NCI-H1930 (cell line): ENCODE measurements at regions not wholly inside any gene's neighbourhood (a gene's known extent, or its start where the extent isn't known, plus 50 kb on each side); places are given as distances from the start of the nearest gene placed in this dataset.
"Not testable (repeated sequence)": the region's sequence is repeated elsewhere in the genome, so short reads cannot be mapped to it uniquely, and the experiment has no call there.

Experiments used
- DNase-seq, 2 experiments: peaks; one replicate each; lab custom pipeline; 2025; lab: John Stamatoyannopoulos, UW

DNA sequence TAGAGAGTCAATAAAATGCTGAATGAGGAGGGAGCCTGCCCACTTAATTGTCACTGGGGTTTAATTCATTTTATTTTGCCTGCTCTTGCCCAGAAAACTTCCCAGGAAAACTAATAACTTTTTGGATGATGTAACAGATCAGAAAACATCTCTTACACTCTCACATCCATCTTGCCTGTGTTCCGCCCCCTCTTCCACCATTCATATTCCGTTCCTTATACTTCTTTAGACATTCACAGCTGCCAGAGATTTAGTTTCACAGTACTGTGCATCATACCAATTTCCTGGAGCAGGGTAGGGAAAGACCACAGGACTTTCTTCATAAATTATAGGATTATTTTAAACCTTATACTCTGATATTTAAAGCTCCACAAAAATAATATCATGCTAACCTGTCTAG is 776.1 kb upstream of the SOX11 start:
- DNase-seq: no peak

DNA sequence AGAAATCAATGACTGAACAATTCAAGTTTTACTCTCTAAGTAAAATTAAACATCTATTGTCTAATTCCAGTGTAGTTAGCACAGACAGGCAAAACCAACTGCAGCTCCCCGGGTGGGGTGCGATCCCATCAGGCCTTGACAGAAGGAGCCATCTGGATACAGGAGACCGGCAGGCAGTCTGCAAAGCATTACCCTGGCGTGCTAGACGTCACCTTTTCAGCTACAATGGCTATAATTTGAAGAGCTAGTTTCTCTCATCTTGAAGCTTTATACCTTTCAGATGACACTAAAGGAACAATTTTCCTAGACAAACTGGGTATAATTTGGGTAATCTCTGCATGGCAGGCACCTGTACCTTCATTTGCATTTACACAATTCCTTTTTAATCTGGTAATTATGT is 761.5 kb upstream of the SOX11 start:
- no peak for DNase-seq

DNA sequence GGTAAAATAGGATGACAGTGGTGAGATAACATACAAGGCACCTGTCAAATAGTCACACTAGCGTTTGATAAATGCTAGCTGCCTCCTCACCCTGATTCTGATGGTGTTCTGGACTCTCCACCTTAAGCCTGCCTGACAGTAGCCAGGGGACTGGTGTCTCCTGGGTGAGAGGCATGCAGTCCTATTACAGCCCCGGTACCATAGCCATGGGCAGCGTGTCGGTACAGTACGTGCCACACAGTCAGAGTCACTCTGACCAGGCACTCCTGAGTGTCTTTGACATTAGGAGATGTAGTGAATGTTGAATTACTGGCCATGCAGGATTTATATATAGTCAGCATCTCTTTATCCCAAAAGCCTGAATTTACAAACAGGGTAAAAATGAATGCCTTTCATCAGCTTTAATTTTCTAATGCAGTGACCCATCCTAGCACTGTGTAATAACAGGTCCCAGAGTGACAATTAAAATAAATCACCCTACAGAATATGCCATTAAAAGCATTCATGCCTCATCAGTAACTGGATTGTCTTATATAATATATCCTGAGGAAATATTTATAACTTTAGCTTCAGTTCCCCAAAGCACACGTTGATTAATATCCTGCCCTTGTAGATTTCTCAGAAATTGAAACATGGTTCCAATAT is 760.3 kb upstream of the SOX11 start:
- DNase-seq: no peak

DNA sequence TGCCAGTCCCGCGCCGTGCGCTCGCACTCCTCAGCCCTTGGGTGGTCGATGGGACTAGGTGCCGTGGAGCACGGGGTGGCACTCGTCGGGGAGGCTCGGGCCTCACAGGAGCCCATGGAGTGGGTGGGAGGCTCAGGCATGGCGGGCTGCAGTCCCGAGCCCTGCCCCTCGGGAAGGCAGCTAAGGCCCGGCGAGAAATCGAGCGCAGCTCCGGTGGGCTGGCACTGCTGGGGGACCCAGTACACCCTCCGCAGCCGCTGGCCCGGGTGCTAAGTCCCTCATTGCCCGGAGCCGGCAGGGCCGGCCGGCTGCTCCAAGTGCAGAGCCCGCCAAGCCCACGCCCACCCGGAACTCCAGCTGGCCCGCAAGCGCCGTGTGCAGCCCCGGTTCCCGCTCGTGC is 756.9 kb upstream of the SOX11 start:
- DNase-seq: not testable (repeated sequence)

DNA sequence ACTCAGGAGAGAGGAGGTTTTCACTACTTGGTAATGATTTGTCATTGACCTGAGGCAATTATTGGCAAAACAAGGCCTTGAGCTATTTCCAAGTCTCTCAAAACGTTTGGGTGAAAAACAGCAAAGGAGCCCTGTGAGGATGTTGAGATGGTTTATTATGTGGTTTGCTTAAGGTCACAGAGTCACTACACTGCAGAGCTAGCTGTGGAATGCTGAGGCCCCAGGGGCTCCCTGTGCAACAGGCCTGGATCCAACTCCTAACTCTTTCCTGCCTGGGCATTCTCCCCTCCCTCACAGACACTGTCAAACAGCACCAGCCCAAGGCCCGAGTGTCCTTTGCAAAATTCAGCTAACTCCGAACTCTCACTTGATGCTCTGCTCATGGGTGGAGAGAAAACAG is 754.6 kb upstream of the SOX11 start:
- DNase-seq: no peak

DNA sequence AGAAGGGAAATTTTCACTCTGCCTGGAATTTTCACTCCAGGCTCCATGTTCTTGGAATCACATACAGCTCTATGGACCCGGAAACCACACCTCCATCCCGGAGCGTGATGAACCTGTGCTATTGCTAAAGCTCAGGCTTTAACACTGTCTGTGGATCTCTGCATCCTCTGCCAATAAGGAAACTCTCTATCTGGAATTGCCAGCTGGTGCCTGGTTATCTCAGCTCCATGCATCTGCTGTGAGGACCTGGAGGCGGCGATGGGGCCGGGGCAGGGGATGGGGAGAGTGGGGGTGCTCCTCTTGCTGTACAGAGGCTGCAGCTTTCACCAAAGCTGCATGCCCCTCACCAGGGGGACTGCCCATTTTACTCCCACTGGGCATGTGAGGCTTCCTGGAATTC is 754.0 kb upstream of the SOX11 start:
- DNase-seq: no peak

DNA sequence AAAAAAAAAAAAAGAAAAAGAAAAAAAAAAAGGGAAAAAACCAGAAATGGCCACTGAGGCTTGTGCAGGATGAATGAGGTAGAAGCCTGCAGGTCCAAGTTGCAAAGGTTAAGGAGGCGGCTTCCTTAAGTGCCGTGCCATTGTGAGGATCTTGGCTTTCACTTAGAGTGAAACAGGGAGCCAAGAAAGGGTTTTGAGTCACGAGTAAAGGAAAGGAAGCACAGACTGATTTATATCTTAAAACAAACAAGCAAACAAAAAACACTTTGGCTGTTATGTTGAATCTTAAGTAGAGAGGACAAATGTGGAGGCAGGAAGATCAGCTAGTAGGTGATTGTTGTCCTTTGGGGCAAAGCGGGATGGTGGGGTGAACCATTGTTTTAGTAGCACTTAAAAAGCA is 749.7 kb upstream of the SOX11 start:
- DNase-seq: no peak

DNA sequence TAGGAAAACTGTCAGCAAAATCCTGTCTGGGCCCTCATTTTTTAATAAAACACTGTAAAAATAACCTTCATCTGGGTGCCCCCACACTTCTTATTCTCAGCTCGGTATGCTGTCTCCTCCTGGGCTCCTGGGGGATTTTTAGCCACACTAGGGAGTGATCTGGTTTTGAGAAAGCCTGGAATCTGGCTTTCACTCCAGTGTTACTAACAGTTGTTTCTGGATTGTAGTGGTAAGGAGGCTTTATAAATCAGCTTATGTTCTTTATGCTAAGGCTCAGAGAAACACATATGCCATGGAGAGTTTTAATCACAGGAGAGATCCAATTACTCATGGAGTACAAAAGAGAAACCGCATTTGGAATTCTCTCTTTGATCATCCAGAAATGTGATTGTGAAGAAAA is 744.3 kb upstream of the SOX11 start:
- DNase-seq: no peak

DNA sequence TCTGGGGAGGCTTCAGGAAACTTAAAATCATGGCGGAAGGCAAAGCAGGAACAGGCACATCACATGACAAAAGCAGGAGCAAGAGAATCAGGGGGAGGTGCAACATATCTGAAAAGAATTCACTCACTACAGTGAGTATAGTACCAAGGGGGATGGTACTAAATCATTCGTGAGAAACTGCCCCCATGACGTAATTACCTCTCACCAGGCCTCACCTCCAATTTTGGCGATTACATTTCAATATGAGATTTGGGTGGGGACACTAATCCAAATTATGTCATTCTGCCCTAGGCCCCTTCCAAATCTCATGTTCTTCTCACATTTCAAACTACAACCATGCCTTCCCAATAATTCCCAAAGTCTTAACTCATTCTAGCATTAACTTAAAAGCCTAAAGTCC is 740.8 kb upstream of the SOX11 start:
- DNase-seq: no peak

DNA sequence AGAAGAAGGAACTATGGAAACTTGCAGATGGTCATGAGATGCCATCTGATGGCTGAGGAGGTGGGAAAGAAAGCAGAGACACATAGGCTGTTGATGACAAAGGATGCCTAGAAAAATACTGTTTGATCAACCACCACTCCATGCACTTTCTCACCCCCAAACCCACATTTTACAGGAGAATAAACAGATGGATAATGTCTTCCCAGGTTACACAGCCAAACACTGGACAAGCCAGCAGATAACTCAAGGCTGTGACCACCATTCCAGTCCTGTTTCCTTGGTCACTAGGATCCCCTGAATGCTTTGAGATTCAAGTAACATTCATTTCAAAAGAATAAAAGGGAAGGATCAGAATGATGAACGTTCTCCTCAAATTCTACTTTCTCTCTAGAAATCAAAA is 733.0 kb upstream of the SOX11 start:
- DNase-seq: no peak

DNA sequence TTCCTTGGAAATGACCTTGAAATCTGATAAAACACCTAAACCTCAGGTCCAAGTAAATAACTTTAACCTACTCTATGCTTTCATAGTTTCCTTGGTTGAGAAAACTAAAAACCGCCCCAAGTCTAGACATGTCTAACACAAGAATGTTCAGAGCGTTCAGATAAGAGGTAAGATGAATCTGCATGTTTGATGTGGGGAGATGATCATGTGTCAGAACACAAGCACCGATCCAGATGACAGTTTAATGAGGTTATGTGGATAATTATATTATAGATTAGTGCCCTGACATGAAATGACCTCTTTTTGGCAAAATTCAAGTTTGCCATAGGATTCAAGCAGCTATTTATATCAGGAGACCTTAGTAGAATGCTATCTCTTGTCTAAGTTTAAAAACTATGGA is 729.8 kb upstream of the SOX11 start:
- DNase-seq: no peak

DNA sequence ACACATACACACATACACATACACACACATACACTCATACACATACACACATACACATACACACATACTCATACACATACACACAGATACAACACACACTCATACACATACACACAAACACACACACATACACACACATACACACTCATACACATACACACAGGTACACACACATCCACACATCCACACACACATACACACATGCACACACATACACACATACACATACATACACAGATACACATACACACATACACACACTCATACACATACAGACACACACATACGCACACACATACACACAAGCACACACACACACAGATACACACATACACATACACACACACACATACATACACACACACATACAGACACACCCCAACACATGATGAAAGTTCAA is 729.1 kb upstream of the SOX11 start:
- DNase-seq: no peak

DNA sequence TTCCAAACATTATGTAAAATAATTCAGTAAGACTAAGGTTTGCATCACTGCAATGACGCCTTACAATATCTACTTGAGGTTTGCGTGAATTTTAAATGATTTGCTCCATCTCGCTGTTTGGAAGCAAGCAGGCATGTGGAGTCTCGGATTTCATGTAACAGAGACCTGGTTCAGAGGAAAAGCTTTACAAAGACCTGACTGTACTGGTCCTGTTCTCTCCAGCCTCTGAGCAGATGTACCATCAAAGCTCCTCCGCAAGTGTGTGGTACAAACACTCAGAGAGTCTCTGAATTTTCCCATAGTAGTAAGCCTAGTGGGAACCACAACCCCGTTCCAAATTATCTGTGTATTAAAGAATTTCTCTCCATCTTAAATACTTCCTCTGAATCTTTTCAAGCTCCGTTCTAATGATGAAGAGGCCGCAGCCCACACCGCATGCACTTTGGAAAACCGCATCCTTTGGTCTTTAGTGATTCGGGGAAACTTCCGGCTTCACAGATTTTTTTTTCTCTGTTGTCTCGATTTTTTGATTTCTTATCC is 728.1 kb upstream of the SOX11 start:
- no peak for DNase-seq

DNA sequence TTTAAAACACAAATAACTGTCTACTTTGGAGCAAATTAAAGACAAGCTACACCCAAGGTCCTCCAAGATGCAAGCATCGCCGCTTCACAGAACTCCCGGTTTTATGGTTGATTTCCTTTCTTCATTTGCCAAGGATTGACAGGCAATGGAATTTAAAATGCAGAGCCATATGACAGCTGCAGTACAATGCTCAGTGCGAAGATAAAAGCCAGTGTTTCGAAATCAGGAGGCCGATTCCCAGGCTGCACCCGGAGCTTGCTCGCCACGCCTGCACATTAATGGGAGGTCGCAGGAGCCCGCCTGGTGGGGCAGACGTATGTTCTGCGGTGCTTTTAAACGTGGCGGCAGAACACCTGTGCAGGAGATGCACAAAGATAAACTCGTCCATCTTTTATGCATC is 727.6 kb upstream of the SOX11 start:
- DNase-seq: no peak

DNA sequence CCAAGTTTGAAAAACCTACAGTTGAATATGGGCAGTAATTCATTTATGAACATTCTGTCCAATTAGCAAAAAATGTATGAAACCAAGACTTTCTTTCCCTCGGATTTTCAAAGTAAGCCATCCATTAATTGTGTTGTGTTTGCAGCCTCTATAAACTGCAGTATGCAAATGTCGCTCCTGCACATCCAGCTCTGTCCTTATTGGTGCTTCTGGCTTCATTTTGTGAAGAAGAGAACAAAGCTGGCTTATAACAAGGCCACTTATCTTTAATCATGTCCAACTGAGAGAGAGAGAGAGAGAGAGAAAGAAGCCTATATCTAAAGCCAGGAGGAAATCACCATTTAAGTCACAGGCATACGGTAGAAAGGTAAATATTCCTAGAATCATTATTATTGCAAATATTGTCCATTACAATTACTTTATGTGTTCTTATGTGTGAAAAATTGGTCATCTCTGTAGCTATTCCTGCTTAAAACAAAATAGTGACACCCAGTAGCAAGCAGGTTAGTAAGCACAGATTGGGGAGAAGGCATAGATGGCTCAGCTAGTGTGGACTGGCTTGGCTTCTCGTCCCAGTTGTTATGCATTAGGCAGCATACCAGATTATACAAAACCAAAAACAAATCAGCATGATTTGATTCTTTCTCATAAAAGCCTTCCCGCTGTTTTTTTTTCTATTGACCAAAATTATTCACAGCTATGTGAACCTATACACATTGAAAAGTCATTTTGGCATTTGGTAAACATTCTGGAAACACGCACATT is 726.4 kb upstream of the SOX11 start:
- DNase-seq: no peak

DNA sequence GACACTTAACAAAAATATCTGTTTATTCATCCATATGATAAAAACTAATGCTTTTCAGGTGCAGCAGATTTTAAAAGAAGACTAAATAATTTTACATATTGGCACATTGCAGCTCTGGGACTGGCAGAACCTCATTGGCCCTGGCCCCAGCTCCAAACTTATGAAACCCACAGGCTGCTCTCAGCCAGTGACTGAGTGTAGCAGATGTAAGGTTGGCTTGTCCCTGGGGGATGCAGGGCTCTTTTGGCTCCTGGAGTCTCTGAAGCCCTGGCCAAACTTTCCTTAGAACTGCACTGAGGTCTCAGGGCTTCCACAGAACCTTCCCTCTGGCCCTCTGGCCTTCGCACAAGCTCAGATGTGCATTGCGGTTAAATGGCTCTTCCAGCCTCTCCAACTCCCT is 725.0 kb upstream of the SOX11 start:
- DNase-seq: no peak

DNA sequence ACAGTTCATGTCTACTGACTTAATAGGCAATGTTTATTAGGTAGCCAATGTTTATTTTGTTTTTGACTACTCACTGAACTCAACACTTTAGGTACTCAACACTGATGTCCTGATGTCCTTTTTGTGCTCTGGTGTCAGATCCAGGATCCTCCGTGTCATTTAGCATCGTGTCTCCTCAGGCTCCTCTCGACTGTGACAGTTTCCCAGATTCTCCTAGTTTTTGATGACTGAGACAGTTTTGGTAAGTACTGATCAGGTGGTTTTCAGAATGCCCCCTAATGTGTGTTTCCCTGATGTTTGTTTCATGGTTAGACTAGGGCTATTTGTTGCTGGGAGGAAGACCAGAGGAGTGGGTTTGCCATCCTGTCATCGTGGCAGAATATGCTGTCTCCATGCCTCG is 719.7 kb upstream of the SOX11 start:
- no peak for DNase-seq

DNA sequence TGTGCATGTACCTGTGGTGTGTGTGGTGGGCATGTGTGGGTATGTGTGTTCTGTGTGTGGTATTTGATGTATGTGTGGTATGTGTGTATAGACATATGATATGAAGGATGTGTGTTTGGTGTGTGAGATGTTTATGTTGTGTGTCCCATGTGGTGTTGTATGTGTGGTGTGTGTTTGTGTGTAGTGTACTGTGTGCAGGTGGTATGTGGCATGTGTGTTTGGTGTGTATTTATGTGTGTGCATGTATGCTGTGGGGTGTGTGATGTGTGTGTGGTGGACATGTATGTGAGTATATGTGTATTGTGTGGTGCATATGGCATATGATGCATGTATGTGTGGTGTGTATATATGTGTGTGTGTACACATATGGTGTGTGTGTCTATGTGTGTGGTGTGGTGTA is 718.8 kb upstream of the SOX11 start:
- DNase-seq: no peak

DNA sequence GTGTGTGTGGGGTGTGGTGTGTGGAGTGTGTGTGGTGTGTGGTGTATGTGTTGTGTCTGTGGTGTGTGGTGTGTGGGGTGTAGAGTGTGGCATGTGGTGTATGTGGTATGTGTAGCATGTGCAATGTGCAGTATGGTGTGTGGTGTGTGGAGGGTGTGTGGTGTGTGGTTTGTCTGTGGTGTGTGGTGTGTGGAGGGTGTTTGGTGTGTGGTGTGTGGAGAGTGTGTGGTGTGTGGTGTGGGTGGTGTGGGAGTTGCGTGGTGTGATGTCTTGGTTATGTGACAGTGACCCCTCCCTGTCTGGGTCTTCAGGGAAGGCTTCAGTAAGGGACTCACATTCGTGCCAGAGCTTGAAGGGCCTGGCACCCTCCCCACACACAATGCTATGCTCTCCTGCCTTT is 718.2 kb upstream of the SOX11 start:
- DNase-seq: no peak

DNA sequence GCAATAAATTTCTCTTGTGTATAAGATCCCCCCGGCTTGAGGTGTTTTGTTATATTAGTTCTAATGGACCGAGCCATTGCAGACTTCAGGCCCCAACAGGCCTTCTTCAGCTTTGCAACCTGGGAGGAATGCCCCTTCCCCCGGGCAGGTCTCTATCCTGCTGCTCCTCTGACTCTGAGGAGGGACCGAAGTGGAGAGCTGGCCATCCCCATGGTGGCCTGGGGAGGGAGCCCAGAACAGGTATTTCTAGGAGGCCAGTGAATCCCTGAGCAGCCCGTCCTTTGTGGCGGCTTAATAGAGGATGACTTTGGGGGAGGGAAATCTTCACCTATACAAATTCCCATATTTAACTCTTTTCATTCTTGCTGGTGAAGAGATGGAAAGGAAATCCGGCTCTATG is 715.8 kb upstream of the SOX11 start:
- no peak for DNase-seq

DNA sequence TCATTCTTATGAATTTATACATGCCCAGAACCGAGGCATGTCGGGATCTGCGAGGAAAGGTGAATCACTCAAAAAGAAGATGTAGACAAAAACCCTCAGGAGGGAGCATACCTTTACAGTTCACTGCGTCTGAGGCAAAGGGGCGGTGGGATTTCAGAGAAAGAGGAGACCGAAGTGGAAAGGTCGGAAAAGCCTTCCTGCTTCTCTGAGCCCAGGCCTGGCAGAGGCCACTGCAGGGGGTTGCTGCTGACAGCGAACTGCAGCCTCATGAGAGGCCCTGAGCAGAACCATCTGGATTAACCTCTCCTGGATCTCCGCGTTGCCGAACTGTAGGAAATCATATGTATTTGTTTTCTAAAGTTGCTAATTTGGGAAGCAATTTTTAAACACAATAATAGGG is 713.1 kb upstream of the SOX11 start:
- DNase-seq: no peak

DNA sequence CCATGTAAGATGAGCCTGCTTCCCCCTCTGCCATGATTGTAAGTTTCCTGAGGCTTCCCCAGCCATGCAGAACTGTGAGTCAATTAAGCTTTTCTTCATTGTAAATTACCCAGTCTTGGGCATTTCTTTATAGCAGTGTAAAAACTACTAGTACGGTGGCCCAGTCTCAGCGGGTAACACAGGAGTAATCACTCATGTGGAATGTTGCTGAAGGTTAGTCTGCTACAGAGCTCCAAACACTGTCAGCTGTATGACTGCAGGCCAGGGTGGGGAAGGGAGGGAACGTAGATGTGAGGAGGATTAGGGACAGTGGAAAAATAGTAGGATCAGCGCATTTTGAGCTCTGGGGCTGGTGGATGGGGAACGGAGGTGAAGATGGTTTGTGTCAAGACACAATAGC is 711.2 kb upstream of the SOX11 start:
- DNase-seq: no peak

DNA sequence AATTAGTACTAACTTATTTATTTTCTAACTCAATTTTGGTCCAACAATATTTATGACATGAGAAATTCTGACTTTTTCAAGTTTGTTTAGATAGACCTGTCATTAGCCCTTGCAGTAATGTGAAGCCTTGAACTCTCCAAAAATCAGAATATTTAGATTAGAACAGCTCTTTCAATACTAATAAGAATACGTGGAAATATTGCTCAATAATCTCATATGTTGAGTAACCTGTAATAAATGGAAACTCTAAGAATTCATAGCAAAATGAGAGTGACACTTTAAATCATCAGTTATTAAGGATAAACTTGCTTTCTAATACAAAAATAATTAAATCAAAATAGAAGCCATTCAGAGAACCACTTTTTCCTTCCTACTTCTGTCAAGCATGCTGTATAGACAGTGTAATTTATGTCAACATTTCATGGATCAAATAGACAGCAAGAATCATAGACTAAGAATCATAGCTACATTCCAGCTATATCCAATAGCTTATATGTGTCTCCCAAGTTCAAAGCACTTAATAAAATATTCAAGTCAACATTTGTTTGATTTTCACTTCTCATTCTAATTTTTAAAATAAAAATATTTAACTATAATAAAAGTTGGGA is 710.3 kb upstream of the SOX11 start:
- no peak for DNase-seq
